B cell (primary cell): ENCODE measurements at regions not wholly inside any gene's neighbourhood (a gene's known extent, or its start where the extent isn't known, plus 50 kb on each side); places are given as distances from the start of the nearest gene placed in this dataset.

Source experiments
- ATAC-seq: fragments of 200-7000 bp; cut with Tn5 transposase; one replicate; pipeline ENCODE4 v1.10.0; 2021; ENCODE audit warnings: low read depth, mild to moderate bottlenecking, moderate number of reproducible peaks, moderate library complexity
- CTCF ChIA-PET: fragments of 350-600 bp; sonication (Branson Sonifier 250); formaldehyde crosslinking; loops from one replicate; lab custom pipeline; 2021; ENCODE audit warnings: antibody characterized with exemption, inconsistent platforms; lab: Charles Lee
- POLR2A ChIA-PET: fragments of 350-600 bp; sonication (Branson Sonifier 250); formaldehyde crosslinking; loops from one replicate; lab custom pipeline; 2021; ENCODE audit warnings: antibody characterized with exemption; lab: Charles Lee
- DNase-seq: peaks from one replicate; pipeline ENCODE4 v3.0.0; 2013
- H2AFZ ChIP-seq: 2 replicates; pipeline ENCODE4 v1.6.1; 2012; ENCODE audit warnings: mild to moderate bottlenecking, low read depth, low read length; ENCODE audit not compliant: insufficient read depth, poor library complexity, severe bottlenecking
- H3K27ac ChIP-seq, 2 donors: 1 replicate in 1 of 2; 2 replicates in 1 of 2; pipeline ENCODE4 v1.5.1; 2012 to 2013; ENCODE audit warnings: low read length in 2 of 2, mild to moderate bottlenecking in 2 of 2, moderate library complexity in 1 of 2
- H3K27me3 ChIP-seq, 4 experiments: fragments of 200-600 bp in 1 of 4; sonication (generic) in 1 of 4; replicated peaks in 1 of 4; 1 replicate in 2 of 4; 2 replicates in 2 of 4; pipeline versions ENCODE4 v1.6.1 to v1.7.0; 2013 to 2016; ENCODE audit warnings: low read length in 3 of 4, mild to moderate bottlenecking in 2 of 4, mixed read lengths in 1 of 4, moderate library complexity in 1 of 4; ENCODE audit not compliant: insufficient read depth in 4 of 4, control insufficient read depth in 3 of 4; ENCODE audit errors: control extremely low read depth in 1 of 4
- H3K36me3 ChIP-seq, 2 experiments: replicated peaks in 1 of 2; 1 replicate in 1 of 2; 2 replicates in 1 of 2; pipeline versions ENCODE4 v1.6.1 to v1.7.1; 2013; ENCODE audit warnings: low read length in 1 of 2; ENCODE audit not compliant: insufficient read depth in 2 of 2, control insufficient read depth in 1 of 2; ENCODE audit errors: control extremely low read depth in 1 of 2, extremely low read depth in 1 of 2
- H3K4me1 ChIP-seq, 2 donors: fragments of 200-600 bp in 1 of 2; sonication (generic) in 1 of 2; 1 replicate in 1 of 2; 2 replicates in 1 of 2; pipeline versions ENCODE4 v1.5.1 to v1.6.1; 2013 to 2017; ENCODE audit warnings: low read length in 2 of 2; ENCODE audit not compliant: control insufficient read depth in 2 of 2, insufficient read depth in 2 of 2
- H3K4me2 ChIP-seq: replicated peaks from 2 replicates; pipeline ENCODE3; 2012; ENCODE audit warnings: mild to moderate bottlenecking, low read depth, low read length; ENCODE audit not compliant: poor library complexity, severe bottlenecking
- H3K4me3 ChIP-seq, 5 experiments: fragments of 200-600 bp in 1 of 5; sonication (generic) in 1 of 5; 1 replicate in 3 of 5; 2 replicates in 2 of 5; pipeline versions ENCODE4 v1.5.1 to v1.7.0; 2011 to 2016; ENCODE audit warnings: low read length in 4 of 5, mild to moderate bottlenecking in 4 of 5, low read depth in 2 of 5, control low read depth in 1 of 5, moderate library complexity in 1 of 5; ENCODE audit not compliant: insufficient read depth in 1 of 5; ENCODE audit errors: control extremely low read depth in 1 of 5, extremely low read depth in 1 of 5
- H3K79me2 ChIP-seq: fragments of 200-600 bp; sonication (generic); one replicate; pipeline ENCODE4 v1.6.0; 2016; ENCODE audit warnings: low read length; ENCODE audit not compliant: control insufficient read depth, insufficient read depth
- H3K9ac ChIP-seq: fragments of 200-600 bp; sonication (generic); 2 replicates; pipeline ENCODE4 v1.6.1; 2017; ENCODE audit warnings: mild to moderate bottlenecking, low read length, moderate library complexity
- H3K9me3 ChIP-seq, 3 donors: one replicate each; pipeline versions ENCODE4 v1.6.1 to v1.7.1; 2013; ENCODE audit warnings: low read length in 2 of 3; ENCODE audit not compliant: control insufficient read depth in 2 of 3, insufficient read depth in 1 of 3; ENCODE audit errors: control extremely low read depth in 1 of 3
- H4K20me1 ChIP-seq: 2 replicates; pipeline ENCODE4 v1.6.0; 2012; ENCODE audit warnings: mild to moderate bottlenecking, low read length; ENCODE audit not compliant: insufficient read depth, control insufficient read depth, poor library complexity, severe bottlenecking
- H3K27ac Mint-ChIP-seq: one replicate; pipeline ENCODE4 v1.8.0; 2021; ENCODE audit warnings: mixed read lengths
- H3K27me3 Mint-ChIP-seq: one replicate; pipeline ENCODE4 v1.8.0; 2021; ENCODE audit warnings: mixed read lengths
- H3K4me1 Mint-ChIP-seq: one replicate; pipeline ENCODE4 v1.8.0; 2021; ENCODE audit warnings: mixed read lengths
- H3K4me3 Mint-ChIP-seq: one replicate; pipeline ENCODE4 v1.8.0; 2021; ENCODE audit warnings: mixed read lengths
- H3K9me3 Mint-ChIP-seq: one replicate; pipeline ENCODE4 v1.8.0; 2022; ENCODE audit warnings: mixed read lengths; ENCODE audit not compliant: insufficient read depth
- CTCF ChIP-seq: fragments of 200-600 bp; IDR thresholded peaks from one replicate; pipeline ENCODE4 v1.8.0; 2022; ENCODE audit warnings: antibody characterized with exemption, mild to moderate bottlenecking
- EZH2 ChIP-seq: IDR thresholded peaks from 2 replicates; pipeline ENCODE4 v1.6.1; 2012; ENCODE audit warnings: borderline replicate concordance, low read depth, mild to moderate bottlenecking, moderate library complexity, low read length; ENCODE audit not compliant: insufficient read depth, poor library complexity, severe bottlenecking
- WGBS: methylation state at CpG from one replicate; pipeline ENCODE4 v1.1.5; 2013; ENCODE audit warnings: missing lambda C conversion rate; ENCODE audit not compliant: insufficient coverage; 5-methylcytosine and 5-hydroxymethylcytosine counted together
- intact Hi-C: fragments of 100-400 bp; cut with micrococcal nuclease; formaldehyde crosslinking; loops from one replicate; pipeline ENCODE4 v1.10.0; 2022

- Mint-ChIP-seq H3K27ac (no peak overlapping the region), H3K9me3 (no peaks in the 10 kb centered on the region), H3K4me1 (no peaks in the 10 kb centered on the region), H3K4me3 (no peak overlapping the region), H3K27me3 (peaks cover 25% of the 10 kb centered on the region)
- Histone ChIP-seq H3K4me3 (no peak overlapping the region), H3K9ac (no peak overlapping the region), H3K4me1 (no peaks in the 10 kb centered on the region), H3K36me3 (no peaks in the 10 kb centered on the region), H2AFZ (no peak overlapping the region), H3K9me3 (no peaks in the 10 kb centered on the region), H3K27ac (no peak overlapping the region), H3K4me2 (no peak overlapping the region), H3K79me2 (no peaks in the 10 kb centered on the region), H3K27me3 (peaks cover 0 to 17% (median 1%) of the 10 kb centered on the region in 4 experiments), H4K20me1 (no peaks in the 10 kb centered on the region)
- ChIA-PET POLR2A (no interaction called here), CTCF (no interaction called here)
- ATAC-seq (no peak), DNase-seq (no peak)
- TF ChIP-seq CTCF (no peak), EZH2 (no peak)
- intact Hi-C loops: no loop called here
- no CpG with 5 or more reads among the region's 2 CpGs for whole genome bisulfite sequencing
These were observed 69.1 kb downstream of the OTP start for GRCh38 chr5:77569409-77569808.

DNA sequence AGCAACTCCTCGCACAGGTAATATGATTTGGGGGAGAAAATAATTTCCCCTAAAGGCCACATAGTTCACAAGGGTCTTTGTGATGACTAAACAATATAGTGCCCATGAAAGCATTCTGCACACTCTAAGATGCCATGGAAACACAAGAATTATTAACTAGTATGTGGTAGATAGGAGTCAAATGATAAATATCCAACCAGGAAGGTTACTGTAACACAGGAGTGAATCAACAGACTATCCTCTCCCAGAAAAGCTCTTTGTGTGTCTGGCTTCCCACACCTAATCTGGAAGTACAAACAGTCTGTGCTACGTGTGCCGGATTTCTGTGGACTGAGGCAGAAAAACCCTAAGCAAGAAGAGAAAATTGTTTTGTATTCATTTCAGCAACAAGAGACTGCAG is 70.0 kb downstream of the OTP start:
- H3K4me1 Mint-ChIP-seq: no peaks in the 10 kb centered on the region
- 100% methylated on average over 2 of the region's 3 CpGs for WGBS
- no peaks in the 10 kb centered on the region for H3K9me3 Mint-ChIP-seq
- no peaks in the 10 kb centered on the region for H3K9me3 ChIP-seq
- no peaks in the 10 kb centered on the region for H3K79me2 ChIP-seq
- no peak overlapping the region for H3K4me2 ChIP-seq
- CTCF ChIA-PET: no interaction called here
- H3K4me1 ChIP-seq: no peaks in the 10 kb centered on the region
- no peak overlapping the region for H3K27ac ChIP-seq
- no peak overlapping the region for H3K27ac Mint-ChIP-seq
- H3K27me3 Mint-ChIP-seq: peaks cover 20% of the 10 kb centered on the region
- no peak for TF ChIP-seq EZH2
- no peak for TF ChIP-seq CTCF
- POLR2A ChIA-PET: no interaction called here
- DNase-seq: no peak
- peaks cover 0 to 17% (median 1%) of the 10 kb centered on the region in 4 experiments for H3K27me3 ChIP-seq
- H3K9ac ChIP-seq: no peak overlapping the region
- no peak overlapping the region for H3K4me3 ChIP-seq
- no peak overlapping the region for H3K4me3 Mint-ChIP-seq
- ATAC-seq: no peak
- H3K36me3 ChIP-seq: no peaks in the 10 kb centered on the region
- H2AFZ ChIP-seq: no peak overlapping the region
- no peaks in the 10 kb centered on the region for H4K20me1 ChIP-seq
- intact Hi-C loops: no loop called here
